ENCODE measurements at regions not wholly inside any gene's neighbourhood (a gene's known extent, or its start where the extent isn't known, plus 50 kb on each side); places are given as distances from the start of the nearest gene placed in this dataset.
"Not testable (repeated sequence)": the region's sequence is repeated elsewhere in the genome, so short reads cannot be mapped to it uniquely, and the experiment has no call there.

- not testable (repeated sequence) for DNase-seq (ENCODE audit: low spot score); H3K27me3 ChIP-seq (ENCODE audit: control insufficient read depth in 4 of 4, insufficient read depth in 4 of 4, low read length in 3 of 4); H3K4me1 ChIP-seq (ENCODE audit: control insufficient read depth in 4 of 4, insufficient read depth in 4 of 4, low read length in 3 of 4); H3K36me3 ChIP-seq (ENCODE audit: control insufficient read depth in 4 of 4, insufficient read depth in 3 of 4, low read depth in 1 of 4, low read length in 3 of 4); H3K9me3 ChIP-seq (ENCODE audit: control insufficient read depth in 4 of 4, low read length in 3 of 4); H3K4me3 ChIP-seq (ENCODE audit: low read depth in 1 of 3, low read length in 3 of 3); H3K27ac ChIP-seq (ENCODE audit: low read depth in 1 of 2, low read length in 2 of 2); H3K9ac ChIP-seq (ENCODE audit: low read depth in 1 of 2, low read length in 2 of 2)
These were observed 208.1 kb downstream of the ATP6V0E2 start for GRCh38 chr7:150081865-150082264.

DNA sequence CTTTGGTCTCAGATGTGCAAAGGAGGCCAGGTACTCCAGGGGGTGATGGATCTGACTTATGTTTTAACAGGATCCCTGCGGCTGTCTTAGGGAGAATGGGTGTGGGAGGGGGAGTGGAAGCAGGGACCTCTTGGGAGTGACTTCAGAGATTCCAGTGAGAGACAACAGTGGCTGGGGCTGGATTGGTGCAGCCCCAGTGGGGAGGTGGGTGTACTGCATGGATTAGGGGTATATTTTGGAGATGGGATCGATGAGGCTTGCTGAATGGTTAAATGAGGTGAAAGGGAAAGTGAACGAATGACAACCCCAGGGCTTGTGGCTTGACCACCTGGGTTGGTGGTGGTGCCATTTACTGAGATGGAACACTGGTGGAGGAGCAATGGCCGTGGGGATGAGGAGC is 211.0 kb downstream of the ATP6V0E2 start:
- not testable (repeated sequence) for H3K9ac ChIP-seq (ENCODE audit: low read depth in 1 of 2, low read length in 2 of 2); H3K4me1 ChIP-seq (ENCODE audit: control insufficient read depth in 4 of 4, insufficient read depth in 4 of 4, low read length in 3 of 4); H3K36me3 ChIP-seq (ENCODE audit: control insufficient read depth in 4 of 4, insufficient read depth in 3 of 4, low read depth in 1 of 4, low read length in 3 of 4); H3K9me3 ChIP-seq (ENCODE audit: control insufficient read depth in 4 of 4, low read length in 3 of 4); H3K27me3 ChIP-seq (ENCODE audit: control insufficient read depth in 4 of 4, insufficient read depth in 4 of 4, low read length in 3 of 4); H3K27ac ChIP-seq (ENCODE audit: low read depth in 1 of 2, low read length in 2 of 2); H3K4me3 ChIP-seq (ENCODE audit: low read depth in 1 of 3, low read length in 3 of 3); DNase-seq (ENCODE audit: low spot score)
- 95% methylated on average over 4 of the region's 4 CpGs for WGBS

- DNase-seq (ENCODE audit: low spot score); H3K9me3 ChIP-seq (ENCODE audit: control insufficient read depth in 4 of 4, low read length in 3 of 4); H3K4me1 ChIP-seq (ENCODE audit: control insufficient read depth in 4 of 4, insufficient read depth in 4 of 4, low read length in 3 of 4); H3K36me3 ChIP-seq (ENCODE audit: control insufficient read depth in 4 of 4, insufficient read depth in 3 of 4, low read depth in 1 of 4, low read length in 3 of 4); H3K4me3 ChIP-seq (ENCODE audit: low read depth in 1 of 3, low read length in 3 of 3); H3K27ac ChIP-seq (ENCODE audit: low read depth in 1 of 2, low read length in 2 of 2); H3K9ac ChIP-seq (ENCODE audit: low read depth in 1 of 2, low read length in 2 of 2); H3K27me3 ChIP-seq (ENCODE audit: control insufficient read depth in 4 of 4, insufficient read depth in 4 of 4, low read length in 3 of 4): not testable (repeated sequence)
- WGBS = 83% methylated on average over 4 of the region's 4 CpGs
These were observed 213.7 kb downstream of the ATP6V0E2 start for GRCh38 chr7:150087478-150087877.

- H3K9ac ChIP-seq (ENCODE audit: low read depth in 1 of 2, low read length in 2 of 2); H3K9me3 ChIP-seq (ENCODE audit: control insufficient read depth in 4 of 4, low read length in 3 of 4); DNase-seq (ENCODE audit: low spot score); H3K4me3 ChIP-seq (ENCODE audit: low read depth in 1 of 3, low read length in 3 of 3); H3K36me3 ChIP-seq (ENCODE audit: control insufficient read depth in 4 of 4, insufficient read depth in 3 of 4, low read depth in 1 of 4, low read length in 3 of 4); H3K4me1 ChIP-seq (ENCODE audit: control insufficient read depth in 4 of 4, insufficient read depth in 4 of 4, low read length in 3 of 4); H3K27me3 ChIP-seq (ENCODE audit: control insufficient read depth in 4 of 4, insufficient read depth in 4 of 4, low read length in 3 of 4); H3K27ac ChIP-seq (ENCODE audit: low read depth in 1 of 2, low read length in 2 of 2): not testable (repeated sequence)
- 71% methylated on average over 1 of the region's 1 CpG for WGBS
These were observed 215.4 kb downstream of the ATP6V0E2 start for GRCh38 chr7:150089139-150089538.

- not testable (repeated sequence) for H3K9ac ChIP-seq (ENCODE audit: low read depth in 1 of 2, low read length in 2 of 2); H3K4me1 ChIP-seq (ENCODE audit: control insufficient read depth in 4 of 4, insufficient read depth in 4 of 4, low read length in 3 of 4); H3K4me3 ChIP-seq (ENCODE audit: low read depth in 1 of 3, low read length in 3 of 3); DNase-seq (ENCODE audit: low spot score); H3K9me3 ChIP-seq (ENCODE audit: control insufficient read depth in 4 of 4, low read length in 3 of 4); H3K27me3 ChIP-seq (ENCODE audit: control insufficient read depth in 4 of 4, insufficient read depth in 4 of 4, low read length in 3 of 4); H3K27ac ChIP-seq (ENCODE audit: low read depth in 1 of 2, low read length in 2 of 2); H3K36me3 ChIP-seq (ENCODE audit: control insufficient read depth in 4 of 4, insufficient read depth in 3 of 4, low read depth in 1 of 4, low read length in 3 of 4)
- 85% methylated on average over 3 of the region's 3 CpGs for WGBS
These were observed 217.0 kb downstream of the ATP6V0E2 start for GRCh38 chr7:150090776-150091175.

DNA sequence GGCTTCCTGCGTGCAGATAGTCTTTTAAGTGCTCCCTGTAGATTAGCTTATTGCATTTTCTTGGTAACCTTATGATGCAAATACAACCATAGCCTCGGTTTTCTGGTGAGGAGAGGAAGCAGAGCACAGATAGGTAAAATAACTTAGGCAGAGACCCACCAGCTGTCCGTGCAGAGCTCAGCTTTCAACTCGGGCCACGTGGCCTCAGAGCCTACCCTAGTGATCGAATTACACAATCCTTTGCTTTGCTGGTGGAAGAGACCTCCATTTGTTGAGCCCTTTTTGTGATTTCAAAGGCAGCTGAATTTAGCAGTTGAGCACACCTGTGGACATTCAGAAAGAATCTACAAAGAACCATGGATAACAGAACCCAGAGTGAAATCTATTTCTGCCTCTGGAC is 220.1 kb downstream of the ATP6V0E2 start:
- not testable (repeated sequence) for H3K4me3 ChIP-seq (ENCODE audit: low read depth in 1 of 3, low read length in 3 of 3); H3K4me1 ChIP-seq (ENCODE audit: control insufficient read depth in 4 of 4, insufficient read depth in 4 of 4, low read length in 3 of 4); H3K9me3 ChIP-seq (ENCODE audit: control insufficient read depth in 4 of 4, low read length in 3 of 4); H3K27ac ChIP-seq (ENCODE audit: low read depth in 1 of 2, low read length in 2 of 2); DNase-seq (ENCODE audit: low spot score); H3K36me3 ChIP-seq (ENCODE audit: control insufficient read depth in 4 of 4, insufficient read depth in 3 of 4, low read depth in 1 of 4, low read length in 3 of 4); H3K9ac ChIP-seq (ENCODE audit: low read depth in 1 of 2, low read length in 2 of 2); H3K27me3 ChIP-seq (ENCODE audit: control insufficient read depth in 4 of 4, insufficient read depth in 4 of 4, low read length in 3 of 4)
- 76% methylated on average over 6 of the region's 6 CpGs for WGBS

DNA sequence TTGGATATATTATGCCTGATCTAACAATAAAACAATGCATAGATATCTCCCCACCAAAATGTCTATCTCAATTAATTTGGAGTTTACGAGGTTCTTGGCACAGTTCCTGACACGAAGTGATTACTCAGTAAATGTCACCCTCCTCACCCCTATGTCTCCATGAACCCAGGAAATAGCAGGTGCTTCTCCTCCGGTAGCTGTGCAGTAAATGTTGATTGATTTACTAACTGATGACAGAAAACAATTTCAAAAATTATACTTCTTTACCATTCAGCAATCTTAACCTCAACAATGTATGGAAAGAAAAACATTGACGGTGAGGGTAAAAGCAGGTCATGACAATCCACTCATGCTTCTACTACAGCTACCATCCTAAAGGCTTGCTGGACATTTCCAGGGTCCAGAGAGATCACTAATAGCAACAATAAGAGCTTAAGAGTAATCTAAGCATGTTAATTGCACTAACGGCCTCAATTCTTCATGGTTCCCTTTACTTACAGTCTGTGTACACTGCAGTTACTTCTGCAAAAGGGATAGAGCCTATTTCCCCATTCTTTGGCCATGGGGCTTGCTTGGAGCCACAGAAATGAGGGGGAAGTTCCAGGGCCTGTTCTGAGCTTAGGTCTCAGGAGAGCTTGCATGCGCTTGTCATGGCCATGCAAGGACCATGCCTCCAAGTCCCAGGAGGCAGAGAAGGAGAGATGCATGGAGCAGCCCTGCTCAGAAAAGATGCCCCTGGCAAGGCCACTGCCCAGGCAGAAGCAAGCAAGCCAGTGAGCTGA is 222.6 kb downstream of the ATP6V0E2 start:
- 78% methylated on average over 6 of the region's 6 CpGs for WGBS
- not testable (repeated sequence) for H3K4me3 ChIP-seq (ENCODE audit: low read depth in 1 of 3, low read length in 3 of 3); H3K27me3 ChIP-seq (ENCODE audit: control insufficient read depth in 4 of 4, insufficient read depth in 4 of 4, low read length in 3 of 4); H3K9me3 ChIP-seq (ENCODE audit: control insufficient read depth in 4 of 4, low read length in 3 of 4); H3K27ac ChIP-seq (ENCODE audit: low read depth in 1 of 2, low read length in 2 of 2); H3K4me1 ChIP-seq (ENCODE audit: control insufficient read depth in 4 of 4, insufficient read depth in 4 of 4, low read length in 3 of 4); H3K9ac ChIP-seq (ENCODE audit: low read depth in 1 of 2, low read length in 2 of 2); H3K36me3 ChIP-seq (ENCODE audit: control insufficient read depth in 4 of 4, insufficient read depth in 3 of 4, low read depth in 1 of 4, low read length in 3 of 4); DNase-seq (ENCODE audit: low spot score)

DNA sequence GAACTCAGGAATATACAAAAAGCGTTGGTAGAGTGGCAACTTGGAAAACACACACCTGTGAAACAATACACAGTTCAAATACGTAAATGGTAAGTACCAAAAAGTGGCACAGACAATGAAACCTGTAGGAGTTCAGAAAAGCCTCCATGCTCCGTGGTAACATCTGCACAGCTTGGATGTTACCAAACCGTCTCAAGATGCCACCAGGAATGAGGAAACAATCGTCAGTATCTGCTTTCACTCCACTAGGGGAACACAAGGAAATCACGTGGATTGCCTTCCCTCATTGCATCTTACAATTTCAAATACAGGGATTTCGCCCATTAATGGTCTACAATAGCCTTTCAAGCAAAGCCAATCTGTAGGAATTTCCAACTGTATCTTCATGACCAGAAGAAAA is 224.6 kb upstream of the LRRC61 start:
- H3K36me3 ChIP-seq (ENCODE audit: control insufficient read depth in 4 of 4, insufficient read depth in 3 of 4, low read depth in 1 of 4, low read length in 3 of 4) = not testable (repeated sequence)

DNA sequence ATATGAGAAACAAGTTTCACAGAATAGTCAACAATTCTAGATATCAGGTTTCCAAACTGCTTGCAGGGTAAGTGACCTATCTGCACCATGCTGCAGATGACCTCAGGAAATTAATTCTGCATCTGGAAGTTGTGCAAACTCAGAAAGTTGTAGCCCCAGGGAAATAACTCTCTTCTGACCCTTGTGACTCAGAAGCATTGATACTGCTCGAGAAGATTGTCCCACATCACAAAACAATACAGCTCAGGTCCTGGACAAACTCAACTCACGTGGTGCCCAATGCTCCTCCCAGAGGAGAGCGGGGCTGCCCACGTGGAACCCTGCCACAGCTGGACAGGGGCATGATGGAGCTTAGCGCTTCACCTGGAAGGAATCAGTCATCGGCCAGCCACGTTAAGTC is 221.9 kb upstream of the LRRC61 start:
- H3K36me3 ChIP-seq (ENCODE audit: control insufficient read depth in 4 of 4, insufficient read depth in 3 of 4, low read depth in 1 of 4, low read length in 3 of 4); H3K27me3 ChIP-seq (ENCODE audit: control insufficient read depth in 4 of 4, insufficient read depth in 4 of 4, low read length in 3 of 4); H3K4me1 ChIP-seq (ENCODE audit: control insufficient read depth in 4 of 4, insufficient read depth in 4 of 4, low read length in 3 of 4); H3K27ac ChIP-seq (ENCODE audit: low read depth in 1 of 2, low read length in 2 of 2); H3K9ac ChIP-seq (ENCODE audit: low read depth in 1 of 2, low read length in 2 of 2); H3K9me3 ChIP-seq (ENCODE audit: control insufficient read depth in 4 of 4, low read length in 3 of 4); H3K4me3 ChIP-seq (ENCODE audit: low read depth in 1 of 3, low read length in 3 of 3); DNase-seq (ENCODE audit: low spot score): not testable (repeated sequence)
- WGBS = 93% methylated on average over 7 of the region's 7 CpGs

More for the DNA sequence above, 224.6 kb upstream of the LRRC61 start:
- H3K4me1 ChIP-seq (ENCODE audit: control insufficient read depth in 4 of 4, insufficient read depth in 4 of 4, low read length in 3 of 4); H3K27me3 ChIP-seq (ENCODE audit: control insufficient read depth in 4 of 4, insufficient read depth in 4 of 4, low read length in 3 of 4); H3K9ac ChIP-seq (ENCODE audit: low read depth in 1 of 2, low read length in 2 of 2); H3K9me3 ChIP-seq (ENCODE audit: control insufficient read depth in 4 of 4, low read length in 3 of 4); DNase-seq (ENCODE audit: low spot score); H3K27ac ChIP-seq (ENCODE audit: low read depth in 1 of 2, low read length in 2 of 2); H3K4me3 ChIP-seq (ENCODE audit: low read depth in 1 of 3, low read length in 3 of 3): not testable (repeated sequence)
- WGBS = 79% methylated on average over 6 of the region's 7 CpGs

All from liver (tissue), 6 donors.